ENCODE measurements at regions not wholly inside any gene's neighbourhood (a gene's known extent, or its start where the extent isn't known, plus 50 kb on each side); places are given as distances from the start of the nearest gene placed in this dataset.
"Not testable (repeated sequence)": the region's sequence is repeated elsewhere in the genome, so short reads cannot be mapped to it uniquely, and the experiment has no call there.

GRCh38 chr22:23382428-23383218 is 197.5 kb downstream of the IGLL1 start:
- Histone ChIP-seq H3K9ac (ENCODE audit: low read depth in 1 of 3, low read length in 3 of 3) (no peak overlapping the region), H3K27ac (ENCODE audit: low read depth, low read length) (no peak overlapping the region), H3K4me1 (ENCODE audit: control insufficient read depth in 3 of 3, insufficient read depth in 3 of 3, low read length in 3 of 3) (no peaks in the 10 kb centered on the region), H3K27me3 (ENCODE audit: control insufficient read depth in 3 of 3, insufficient read depth in 3 of 3, low read length in 3 of 3) (peaks cover 0 to 24% (median 16%) of the 10 kb centered on the region in 3 donors), H3K36me3 (ENCODE audit: control insufficient read depth in 3 of 3, insufficient read depth in 3 of 3, low read length in 3 of 3) (no peaks in the 10 kb centered on the region), H3K4me3 (ENCODE audit: low read length in 3 of 3) (no peak overlapping the region), H3K9me3 (ENCODE audit: control insufficient read depth in 3 of 3, low read length in 3 of 3) (no peaks in the 10 kb centered on the region)

- Histone ChIP-seq H3K4me3 (ENCODE audit: low read length in 3 of 3) (no peak overlapping the region), H3K36me3 (ENCODE audit: control insufficient read depth in 3 of 3, insufficient read depth in 3 of 3, low read length in 3 of 3) (no peaks in the 10 kb centered on the region), H3K9ac (ENCODE audit: low read depth in 1 of 3, low read length in 3 of 3) (no peak overlapping the region), H3K27ac (ENCODE audit: low read depth, low read length) (no peak overlapping the region), H3K4me1 (ENCODE audit: control insufficient read depth in 3 of 3, insufficient read depth in 3 of 3, low read length in 3 of 3) (no peaks in the 10 kb centered on the region), H3K27me3 (ENCODE audit: control insufficient read depth in 3 of 3, insufficient read depth in 3 of 3, low read length in 3 of 3) (peaks cover 0 to 25% (median 11%) of the 10 kb centered on the region in 3 donors), H3K9me3 (ENCODE audit: control insufficient read depth in 3 of 3, low read length in 3 of 3) (no peaks in the 10 kb centered on the region)
Measured at GRCh38 chr22:23381661-23382427, 198.2 kb downstream of the IGLL1 start.

GRCh38 chr22:23380911-23381310 is 199.2 kb downstream of the IGLL1 start:
- Histone ChIP-seq H3K9me3 (ENCODE audit: control insufficient read depth in 3 of 3, low read length in 3 of 3) (no peaks in the 10 kb centered on the region), H3K9ac (ENCODE audit: low read depth in 1 of 3, low read length in 3 of 3) (no peak overlapping the region), H3K27me3 (ENCODE audit: control insufficient read depth in 3 of 3, insufficient read depth in 3 of 3, low read length in 3 of 3) (peaks cover 6 to 22% (median 11%) of the 10 kb centered on the region in 3 donors), H3K36me3 (ENCODE audit: control insufficient read depth in 3 of 3, insufficient read depth in 3 of 3, low read length in 3 of 3) (no peaks in the 10 kb centered on the region), H3K27ac (ENCODE audit: low read depth, low read length) (no peak overlapping the region), H3K4me3 (ENCODE audit: low read length in 3 of 3) (no peak overlapping the region), H3K4me1 (ENCODE audit: control insufficient read depth in 3 of 3, insufficient read depth in 3 of 3, low read length in 3 of 3) (no peaks in the 10 kb centered on the region)

- no peaks in the 10 kb centered on the region for H3K36me3 ChIP-seq (ENCODE audit: control insufficient read depth in 3 of 3, insufficient read depth in 3 of 3, low read length in 3 of 3)
- peaks cover 6 to 22% (median 12%) of the 10 kb centered on the region in 3 donors for H3K27me3 ChIP-seq (ENCODE audit: control insufficient read depth in 3 of 3, insufficient read depth in 3 of 3, low read length in 3 of 3)
- no peaks in the 10 kb centered on the region for H3K9me3 ChIP-seq (ENCODE audit: control insufficient read depth in 3 of 3, low read length in 3 of 3)
- H3K4me1 ChIP-seq (ENCODE audit: control insufficient read depth in 3 of 3, insufficient read depth in 3 of 3, low read length in 3 of 3): no peaks in the 10 kb centered on the region
- H3K27ac ChIP-seq (ENCODE audit: low read depth, low read length): no peak overlapping the region
- no peak overlapping the region for H3K9ac ChIP-seq (ENCODE audit: low read depth in 1 of 3, low read length in 3 of 3)
- H3K4me3 ChIP-seq (ENCODE audit: low read length in 3 of 3): no peak overlapping the region
Measured at GRCh38 chr22:23380230-23380573, 199.9 kb downstream of the IGLL1 start.

GRCh38 chr22:23379540-23380229 is 199.4 kb downstream of the BCR start:
- H3K4me3 ChIP-seq (ENCODE audit: low read length in 3 of 3); H3K36me3 ChIP-seq (ENCODE audit: control insufficient read depth in 3 of 3, insufficient read depth in 3 of 3, low read length in 3 of 3); H3K27ac ChIP-seq (ENCODE audit: low read depth, low read length); H3K9me3 ChIP-seq (ENCODE audit: control insufficient read depth in 3 of 3, low read length in 3 of 3); H3K9ac ChIP-seq (ENCODE audit: low read depth in 1 of 3, low read length in 3 of 3); H3K4me1 ChIP-seq (ENCODE audit: control insufficient read depth in 3 of 3, insufficient read depth in 3 of 3, low read length in 3 of 3): not testable (repeated sequence)
- H3K27me3 ChIP-seq (ENCODE audit: control insufficient read depth in 3 of 3, insufficient read depth in 3 of 3, low read length in 3 of 3): peaks cover 7 to 22% (median 14%) of the 10 kb centered on the region in 3 donors

GRCh38 chr22:23377767-23378166 is 197.5 kb downstream of the BCR start:
- no peaks in the 10 kb centered on the region for H3K4me1 ChIP-seq (ENCODE audit: control insufficient read depth in 3 of 3, insufficient read depth in 3 of 3, low read length in 3 of 3)
- H3K9ac ChIP-seq (ENCODE audit: low read depth in 1 of 3, low read length in 3 of 3): no peak overlapping the region
- peaks cover 9 to 18% (median 16%) of the 10 kb centered on the region in 3 donors for H3K27me3 ChIP-seq (ENCODE audit: control insufficient read depth in 3 of 3, insufficient read depth in 3 of 3, low read length in 3 of 3)
- no peak overlapping the region for H3K4me3 ChIP-seq (ENCODE audit: low read length in 3 of 3)
- no peaks in the 10 kb centered on the region for H3K9me3 ChIP-seq (ENCODE audit: control insufficient read depth in 3 of 3, low read length in 3 of 3)
- no peak overlapping the region for H3K27ac ChIP-seq (ENCODE audit: low read depth, low read length)
- no peaks in the 10 kb centered on the region for H3K36me3 ChIP-seq (ENCODE audit: control insufficient read depth in 3 of 3, insufficient read depth in 3 of 3, low read length in 3 of 3)

GRCh38 chr22:23376256-23376655 is 195.9 kb downstream of the BCR start:
- Histone ChIP-seq H3K27me3 (ENCODE audit: control insufficient read depth in 3 of 3, insufficient read depth in 3 of 3, low read length in 3 of 3) (peaks cover 8 to 18% (median 9%) of the 10 kb centered on the region in 3 donors), H3K4me3 (ENCODE audit: low read length in 3 of 3) (no peak overlapping the region), H3K9ac (ENCODE audit: low read depth in 1 of 3, low read length in 3 of 3) (no peak overlapping the region), H3K36me3 (ENCODE audit: control insufficient read depth in 3 of 3, insufficient read depth in 3 of 3, low read length in 3 of 3) (no peaks in the 10 kb centered on the region), H3K4me1 (ENCODE audit: control insufficient read depth in 3 of 3, insufficient read depth in 3 of 3, low read length in 3 of 3) (no peaks in the 10 kb centered on the region), H3K27ac (ENCODE audit: low read depth, low read length) (no peak overlapping the region), H3K9me3 (ENCODE audit: control insufficient read depth in 3 of 3, low read length in 3 of 3) (no peaks in the 10 kb centered on the region)

GRCh38 chr22:23375031-23375827 is 194.9 kb downstream of the BCR start:
- H3K9me3 ChIP-seq (ENCODE audit: control insufficient read depth in 3 of 3, low read length in 3 of 3): no peaks in the 10 kb centered on the region
- H3K27me3 ChIP-seq (ENCODE audit: control insufficient read depth in 3 of 3, insufficient read depth in 3 of 3, low read length in 3 of 3): peaks cover 8 to 20% (median 9%) of the 10 kb centered on the region in 3 donors
- no peak overlapping the region for H3K4me3 ChIP-seq (ENCODE audit: low read length in 3 of 3)
- H3K27ac ChIP-seq (ENCODE audit: low read depth, low read length): no peak overlapping the region
- no peaks in the 10 kb centered on the region for H3K36me3 ChIP-seq (ENCODE audit: control insufficient read depth in 3 of 3, insufficient read depth in 3 of 3, low read length in 3 of 3)
- no peak overlapping the region for H3K9ac ChIP-seq (ENCODE audit: low read depth in 1 of 3, low read length in 3 of 3)
- no peaks in the 10 kb centered on the region for H3K4me1 ChIP-seq (ENCODE audit: control insufficient read depth in 3 of 3, insufficient read depth in 3 of 3, low read length in 3 of 3)

- H3K27me3 ChIP-seq (ENCODE audit: control insufficient read depth in 3 of 3, insufficient read depth in 3 of 3, low read length in 3 of 3): peaks cover 16 to 29% (median 19%) of the 10 kb centered on the region in 3 donors
- no peak overlapping the region for H3K9ac ChIP-seq (ENCODE audit: low read depth in 1 of 3, low read length in 3 of 3)
- no peaks in the 10 kb centered on the region for H3K36me3 ChIP-seq (ENCODE audit: control insufficient read depth in 3 of 3, insufficient read depth in 3 of 3, low read length in 3 of 3)
- no peak overlapping the region for H3K4me3 ChIP-seq (ENCODE audit: low read length in 3 of 3)
- no peaks in the 10 kb centered on the region for H3K4me1 ChIP-seq (ENCODE audit: control insufficient read depth in 3 of 3, insufficient read depth in 3 of 3, low read length in 3 of 3)
- H3K27ac ChIP-seq (ENCODE audit: low read depth, low read length): no peak overlapping the region
- H3K9me3 ChIP-seq (ENCODE audit: control insufficient read depth in 3 of 3, low read length in 3 of 3): no peaks in the 10 kb centered on the region
Measured at GRCh38 chr22:23373601-23374000, 193.3 kb downstream of the BCR start.
